Stimulated activated CD4-positive, alpha-beta T cell treated with anti-CD3 and anti-CD28 coated beads, Interleukin-1b, Interleukin-23, amount 100 ng/mL, for 1 hour (primary cell): ENCODE measurements at regions not wholly inside any gene's neighbourhood (a gene's known extent, or its start where the extent isn't known, plus 50 kb on each side); places are given as distances from the start of the nearest gene placed in this dataset.

Source experiments
- DNase-seq, 2 donors: peaks; one replicate each; pipeline ENCODE4 v3.0.0-alpha.2; 2020; ENCODE audit warnings: low read depth in 2 of 2

- no peak for DNase-seq
These were observed 271.4 kb upstream of the NCKAP5 start for GRCh38 chr2:133839677-133840076.

DNA sequence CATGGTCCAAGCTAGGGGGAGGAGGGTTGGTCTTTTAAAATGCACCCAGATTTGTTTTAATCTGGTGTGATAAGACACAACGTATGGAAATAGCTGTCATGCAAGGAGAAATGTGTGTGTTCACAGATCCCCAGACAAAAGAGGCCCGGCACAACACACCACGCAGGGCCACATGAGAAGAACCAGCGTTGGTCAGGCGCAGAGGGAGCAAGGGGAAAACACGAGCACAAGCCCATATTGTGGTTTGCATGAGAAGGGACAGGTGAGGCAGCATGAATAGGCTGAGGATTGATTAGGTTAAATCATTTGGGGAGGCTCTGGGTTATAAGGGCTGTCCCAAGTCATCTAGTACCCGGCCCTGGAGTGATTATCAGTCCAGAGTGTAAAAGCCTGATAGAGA is 272.5 kb upstream of the NCKAP5 start:
- no peak for DNase-seq

GRCh38 chr2:133841900-133842299 is 273.6 kb upstream of the NCKAP5 start:
- no peak for DNase-seq

DNA sequence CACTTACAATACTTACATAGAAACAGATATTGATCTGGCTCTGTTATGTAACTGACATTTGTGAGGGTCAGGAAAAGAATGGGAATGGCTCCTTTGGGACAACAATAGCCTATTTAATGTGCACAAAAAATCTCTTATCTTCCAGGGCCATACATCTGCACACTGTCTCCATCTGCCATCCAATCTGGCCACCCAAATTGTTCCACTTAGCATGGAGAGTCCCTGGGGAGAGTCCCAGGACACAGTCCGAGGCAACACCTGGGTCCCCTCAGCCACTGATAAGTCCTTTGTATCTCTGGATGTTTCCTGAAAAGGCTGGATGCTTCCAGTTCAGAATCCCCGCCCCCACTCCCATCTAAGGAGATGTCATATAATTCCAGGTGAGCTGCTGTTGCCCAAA is 274.2 kb upstream of the NCKAP5 start:
- DNase-seq, result no peak

DNA sequence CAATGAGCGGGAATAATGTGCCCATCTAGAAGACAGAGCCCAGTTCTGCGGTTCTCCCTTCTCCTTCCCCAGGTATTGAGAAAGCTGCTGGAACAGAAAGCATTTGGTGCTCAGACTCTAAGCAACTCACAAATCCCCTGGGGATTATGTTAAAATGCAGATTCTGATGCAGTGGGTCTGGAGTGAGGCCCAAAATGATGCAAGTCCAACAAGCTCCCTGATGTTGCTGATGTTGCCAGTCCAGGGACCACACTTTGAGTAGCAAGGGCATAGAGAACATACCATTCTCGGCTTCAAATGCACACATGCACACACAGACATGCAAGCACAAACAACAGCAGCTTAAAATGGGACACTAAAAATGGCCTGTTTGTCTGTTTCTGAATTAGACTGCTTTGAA is 274.8 kb upstream of the NCKAP5 start:
- DNase-seq, result no peak

DNA sequence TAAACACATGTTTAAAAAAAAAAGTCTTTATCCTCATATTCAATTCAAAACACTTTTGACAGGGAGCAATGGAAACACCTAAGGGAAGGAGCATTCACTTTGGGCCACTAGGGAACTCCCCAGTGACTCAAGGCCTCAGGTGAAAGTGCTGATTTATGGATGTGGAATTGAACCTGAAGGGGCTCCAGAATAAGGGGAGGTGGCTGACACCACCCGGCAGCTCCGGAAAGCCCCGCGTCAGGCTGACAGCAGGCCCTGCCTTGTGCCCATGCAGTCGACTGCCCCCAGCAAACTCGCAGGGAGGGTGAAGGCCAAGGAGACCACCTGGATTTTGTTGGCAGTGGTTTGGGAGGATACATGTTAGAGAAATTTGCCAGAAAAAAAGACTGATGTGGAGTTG is 275.3 kb upstream of the NCKAP5 start:
- no peak for DNase-seq

- DNase-seq, result peak; percentile 8 to 9
These were observed 276.1 kb upstream of the NCKAP5 start for GRCh38 chr2:133844214-133844892.

DNA sequence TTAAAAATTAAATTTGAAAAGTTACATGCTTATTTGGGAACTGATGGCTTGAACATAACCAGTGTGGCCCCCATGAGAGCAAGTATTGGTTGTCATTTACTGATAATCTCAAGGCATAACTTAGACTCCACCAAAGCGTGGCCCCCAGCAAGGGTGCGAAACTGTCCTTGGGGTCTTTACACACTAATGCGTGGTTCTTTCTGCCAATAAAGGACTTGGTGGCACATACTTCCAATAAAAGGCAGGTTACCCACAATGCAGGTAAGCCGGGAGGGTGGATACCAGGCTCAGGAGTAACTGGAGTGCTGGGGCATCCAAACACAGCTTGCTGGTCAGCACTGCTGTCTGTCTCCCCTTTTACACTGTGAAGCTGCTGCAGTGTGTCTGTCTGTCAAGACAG is 278.2 kb upstream of the NCKAP5 start:
- DNase-seq, result no peak

DNA sequence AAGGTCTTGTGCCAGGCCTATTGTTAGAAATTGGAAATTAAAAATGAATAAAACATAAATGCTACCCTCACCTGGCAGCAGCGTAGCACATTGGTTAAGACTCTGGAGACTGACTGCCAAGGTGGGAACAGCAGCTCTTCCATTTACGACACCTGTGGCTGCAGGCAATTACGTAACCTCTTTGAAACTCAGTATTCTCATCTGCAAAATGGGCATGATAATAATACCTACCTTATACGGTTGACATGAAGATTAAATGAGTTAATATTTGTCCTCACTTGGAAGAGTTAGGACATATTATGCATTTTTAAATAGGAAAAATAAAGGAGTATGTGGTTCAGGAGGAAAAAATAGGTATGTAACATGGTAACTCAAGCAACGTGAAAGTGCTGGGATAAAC is 279.3 kb upstream of the NCKAP5 start:
- no peak for DNase-seq

- no peak for DNase-seq
These were observed 279.9 kb upstream of the NCKAP5 start for GRCh38 chr2:133848111-133848649.

DNA sequence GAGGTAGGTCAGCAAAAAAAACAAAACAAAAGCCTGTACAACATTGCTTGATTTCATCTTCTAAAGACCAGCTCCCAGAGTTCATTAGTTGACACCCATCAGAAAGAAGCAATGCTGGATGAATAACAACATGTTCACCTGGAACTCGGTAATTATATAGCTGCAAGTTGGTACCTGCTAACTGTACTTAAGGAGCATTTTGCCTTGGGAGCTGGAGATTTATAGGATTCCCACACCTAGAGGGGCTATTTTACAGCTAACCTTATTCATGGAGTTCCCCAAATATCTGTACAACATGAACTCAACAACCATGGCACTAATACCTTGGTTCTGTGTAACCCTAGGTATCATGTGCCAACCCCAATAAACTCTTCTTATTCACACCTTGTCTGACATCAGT is 281.1 kb upstream of the NCKAP5 start:
- no peak for DNase-seq

DNA sequence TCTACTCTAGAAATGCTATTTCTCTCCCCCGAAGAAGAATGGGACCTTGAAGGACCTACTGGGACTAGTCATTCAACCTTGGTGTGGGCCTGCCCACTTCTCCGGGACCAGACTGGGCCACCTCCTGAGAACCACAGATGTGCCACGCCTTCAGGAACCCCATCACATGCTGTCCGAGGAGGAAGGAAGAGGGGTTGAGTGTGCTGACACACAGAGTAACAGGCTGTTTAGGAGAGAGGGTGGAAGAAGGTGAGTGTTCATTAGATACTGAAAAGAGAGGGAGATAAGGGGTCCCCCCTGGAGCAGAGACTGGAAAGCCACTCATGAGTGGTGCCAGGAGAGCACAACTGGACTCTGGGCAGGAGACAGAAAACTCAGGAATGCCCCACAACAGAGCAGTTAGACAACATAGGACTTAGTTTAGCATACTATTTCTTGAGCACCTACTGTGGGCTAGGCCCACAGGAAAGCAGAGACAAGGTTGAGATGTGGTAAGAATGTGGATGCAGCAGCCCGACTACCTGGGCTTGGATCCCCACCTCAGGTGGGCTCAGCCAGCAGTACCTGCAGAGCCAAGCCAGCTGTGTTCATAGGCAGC is 286.4 kb upstream of the NCKAP5 start:
- DNase-seq, result no peak

- no peak for DNase-seq
These were observed 287.3 kb upstream of the NCKAP5 start for GRCh38 chr2:133855526-133855925.

DNA sequence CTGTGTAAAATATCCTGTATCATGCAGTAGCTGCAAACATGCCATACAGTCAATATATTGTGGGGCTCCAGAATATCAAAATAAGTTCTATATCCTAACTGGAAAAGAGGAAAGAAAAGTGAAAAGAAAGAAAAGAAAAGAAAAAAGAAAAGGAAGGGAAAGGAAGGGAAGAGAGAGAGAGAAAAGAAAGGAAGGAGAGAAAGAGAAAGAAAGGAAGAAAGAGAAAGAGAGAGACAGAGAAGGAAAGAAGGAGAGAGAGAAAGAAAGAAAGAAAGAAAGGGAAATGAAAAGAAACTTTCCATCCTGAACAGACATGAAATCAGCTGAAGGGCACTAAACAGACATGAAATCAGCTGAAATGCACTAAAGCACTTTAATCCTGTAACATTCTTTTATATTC is 288.4 kb upstream of the NCKAP5 start:
- DNase-seq, result no peak

DNA sequence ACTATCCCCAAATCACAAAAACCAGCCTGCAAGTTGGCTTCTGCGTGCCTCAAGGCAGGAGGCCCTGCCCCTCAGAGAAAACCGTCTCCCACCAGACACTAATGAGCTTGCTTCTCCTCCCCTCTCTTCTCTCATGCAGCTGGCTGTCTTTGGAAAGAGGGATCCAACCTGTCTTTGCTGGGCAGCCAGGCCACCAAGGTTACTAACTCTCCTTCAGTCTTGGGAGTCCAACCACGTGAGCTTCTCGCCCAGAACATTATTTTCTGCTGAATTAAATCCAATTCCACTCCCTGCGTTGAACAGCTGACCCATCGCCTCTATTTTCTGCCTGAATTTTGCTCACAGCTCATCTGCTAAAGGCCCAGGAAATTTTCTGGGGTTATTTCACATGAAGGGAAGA is 291.3 kb upstream of the NCKAP5 start:
- DNase-seq, result no peak

DNA sequence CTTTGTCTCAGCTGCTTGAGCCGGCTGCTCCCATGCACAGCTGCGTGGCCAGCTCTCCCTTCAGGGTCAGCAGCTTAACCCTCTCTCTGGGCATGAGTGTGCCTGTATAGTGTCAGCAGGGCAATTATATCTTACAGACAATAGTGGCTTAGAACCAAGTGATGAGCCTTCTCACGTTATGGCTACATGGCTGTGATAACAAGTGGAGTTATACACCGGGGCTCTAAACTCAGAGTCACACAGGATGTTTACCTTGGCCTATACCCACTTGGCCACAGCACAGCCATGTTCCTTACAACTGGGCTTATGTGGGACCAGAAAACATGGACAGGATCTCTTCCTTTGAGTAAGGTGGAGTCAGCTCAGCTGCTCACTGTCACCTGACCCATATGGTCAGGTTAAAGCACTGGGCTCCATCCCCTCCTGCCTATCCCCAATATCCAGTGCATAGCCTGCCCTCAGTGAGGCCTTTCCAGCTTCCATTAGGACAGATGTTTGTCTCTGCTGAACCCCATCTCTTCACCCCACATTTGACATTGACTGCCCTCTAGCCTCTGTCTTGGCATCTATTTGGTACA is 294.2 kb upstream of the NCKAP5 start:
- no peak for DNase-seq

- no peak for DNase-seq
These were observed 295.0 kb upstream of the NCKAP5 start for GRCh38 chr2:133863106-133863800.

GRCh38 chr2:133865141-133865540 is 296.9 kb upstream of the NCKAP5 start:
- no peak for DNase-seq

GRCh38 chr2:133867166-133867565 is 298.9 kb upstream of the NCKAP5 start:
- DNase-seq, result no peak

DNA sequence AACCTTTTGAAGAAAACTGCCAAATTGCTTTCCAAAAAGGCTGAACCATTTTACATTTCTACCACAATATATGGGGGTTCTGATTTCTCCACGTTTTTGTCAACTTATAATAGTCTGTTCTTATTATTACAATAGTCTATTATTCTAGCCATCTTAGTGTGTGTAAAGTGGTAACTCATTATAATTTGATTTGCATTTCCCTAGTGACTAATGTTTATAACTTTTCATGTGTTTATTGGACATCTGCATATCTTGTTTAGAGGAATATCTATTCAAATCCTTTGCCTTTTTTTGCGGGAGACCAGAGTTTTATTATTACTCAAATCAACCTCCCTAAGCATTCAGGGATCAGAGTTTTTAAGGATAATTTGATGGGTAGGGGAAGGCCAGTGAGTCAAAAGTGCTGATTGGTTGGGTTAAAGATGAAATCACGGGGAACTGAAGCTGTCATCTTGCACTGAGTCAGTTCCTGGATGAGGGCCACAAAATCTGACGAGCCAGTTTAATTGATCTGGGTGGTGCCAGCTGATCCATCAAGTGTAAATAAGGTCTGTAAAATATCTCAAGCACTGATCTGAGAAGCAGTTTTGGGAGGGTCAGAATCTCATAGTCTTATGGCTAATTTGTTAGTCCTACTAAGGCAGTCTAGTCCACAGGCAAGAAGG is 303.4 kb upstream of the NCKAP5 start:
- DNase-seq, result no peak

DNA sequence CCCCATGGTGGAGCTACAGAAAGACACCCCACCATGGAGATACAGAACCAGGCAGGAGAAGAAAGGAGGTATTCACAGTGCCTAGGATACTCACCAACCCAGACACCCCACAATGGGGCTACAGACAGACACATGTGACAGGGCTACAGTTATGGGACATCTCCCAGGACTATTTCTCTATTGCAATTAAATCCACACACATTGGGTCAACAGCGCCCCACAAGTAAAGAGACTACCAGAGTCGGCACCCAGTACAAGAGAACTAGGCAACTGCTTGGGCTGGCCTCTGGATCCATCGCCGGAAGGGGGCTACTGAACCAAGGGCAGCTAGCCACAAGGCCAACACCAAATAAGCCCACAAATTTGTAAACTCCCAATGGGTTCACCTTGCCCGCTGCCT is 310.1 kb upstream of the NCKAP5 start:
- no peak for DNase-seq

GRCh38 chr2:133879703-133880102 is 311.4 kb upstream of the NCKAP5 start:
- DNase-seq, result no peak
